HG03103 (cell line): ENCODE measurements at regions not wholly inside any gene's neighbourhood (a gene's known extent, or its start where the extent isn't known, plus 50 kb on each side); places are given as distances from the start of the nearest gene placed in this dataset.
A peak's percentile ranks its signal among the peaks of the same experiment; 100 is the strongest.

Experiments used
- ATAC-seq: cut with Tn5 transposase; IDR thresholded peaks from one replicate; pipeline ENCODE4 v1.9.1; 2021; ENCODE audit warnings: low read depth; ENCODE audit not compliant: unreplicated experiment

- no peak for ATAC-seq
Observed at GRCh38 chr20:39421571-39422105, 459.5 kb downstream of the DHX35 start.

GRCh38 chr20:39412091-39412490, 449.9 kb downstream of the DHX35 start:
- no peak for ATAC-seq

- no peak for ATAC-seq
Observed at GRCh38 chr20:39399463-39399862, 437.3 kb downstream of the DHX35 start.

GRCh38 chr20:39398656-39399055, 436.5 kb downstream of the DHX35 start:
- no peak for ATAC-seq

GRCh38 chr20:39397646-39398045, 435.5 kb downstream of the DHX35 start:
- no peak for ATAC-seq

- no peak for ATAC-seq
Observed at GRCh38 chr20:39395478-39396291, 433.5 kb downstream of the DHX35 start.

- no peak for ATAC-seq
Observed at GRCh38 chr20:39394461-39394860, 432.3 kb downstream of the DHX35 start.

GRCh38 chr20:39390186-39390585, 428.0 kb downstream of the DHX35 start:
- no peak for ATAC-seq

- no peak for ATAC-seq
Observed at GRCh38 chr20:39381595-39381994, 419.5 kb downstream of the DHX35 start.

- no peak for ATAC-seq
Observed at GRCh38 chr20:39378776-39379175, 416.6 kb downstream of the DHX35 start.

- no peak for ATAC-seq
Observed at GRCh38 chr20:39376788-39377187, 414.6 kb downstream of the DHX35 start.

GRCh38 chr20:39364320-39364719, 402.2 kb downstream of the DHX35 start:
- no peak for ATAC-seq

- no peak for ATAC-seq
Observed at GRCh38 chr20:39359981-39360620, 398.0 kb downstream of the DHX35 start.

- no peak for ATAC-seq
Observed at GRCh38 chr20:39358052-39358451, 395.9 kb downstream of the DHX35 start.

GRCh38 chr20:39356908-39357307, 394.8 kb downstream of the DHX35 start:
- no peak for ATAC-seq

- no peak for ATAC-seq
Observed at GRCh38 chr20:39349240-39349639, 387.1 kb downstream of the DHX35 start.

- ATAC-seq, result no peak
Observed at GRCh38 chr20:39347626-39348025, 385.5 kb downstream of the DHX35 start.

GRCh38 chr20:39342463-39342862, 380.3 kb downstream of the DHX35 start:
- no peak for ATAC-seq

- ATAC-seq, result peak; percentile 99
Observed at GRCh38 chr20:39338469-39339376, 376.6 kb downstream of the DHX35 start.

GRCh38 chr20:39333211-39333610, 371.1 kb downstream of the DHX35 start:
- ATAC-seq, result no peak

- no peak for ATAC-seq
Observed at GRCh38 chr20:39328347-39328746, 366.2 kb downstream of the DHX35 start.
